ENCODE measurements at regions not wholly inside any gene's neighbourhood (a gene's known extent, or its start where the extent isn't known, plus 50 kb on each side); places are given as distances from the start of the nearest gene placed in this dataset.

DNA sequence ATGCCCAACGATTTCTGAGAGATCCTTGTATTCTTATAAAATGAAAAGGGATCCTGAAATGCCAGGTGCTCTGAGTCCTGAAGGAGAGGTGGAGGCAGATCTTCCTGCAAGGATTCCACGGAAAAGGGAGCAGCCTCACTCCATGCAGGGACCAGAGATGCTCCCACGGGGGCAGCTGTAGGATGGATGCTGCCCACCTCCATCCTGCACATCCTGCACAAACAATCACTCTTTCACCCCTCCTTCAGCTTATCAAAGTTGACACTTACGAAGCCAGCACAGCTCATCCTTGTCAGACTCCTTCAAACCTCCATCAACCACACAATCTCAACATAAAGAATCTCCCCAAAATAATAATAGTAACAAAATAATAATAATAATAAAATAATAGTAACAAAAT, 119.1 kb downstream of the GGTLC2 start:
- no peaks in the 10 kb centered on the region for H3K79me2 ChIP-seq (ENCODE audit: low read depth)
- CTCF ChIA-PET = interaction anchor here (0.5 kb wide), 1 partner anchor 778 kb away, joined by 3 read pairs; no protein-coding TSS in a partner anchor
- H4K20me1 ChIP-seq (ENCODE audit: insufficient read depth) = no peaks in the 10 kb centered on the region
- TF ChIP-seq, protein P1, sequence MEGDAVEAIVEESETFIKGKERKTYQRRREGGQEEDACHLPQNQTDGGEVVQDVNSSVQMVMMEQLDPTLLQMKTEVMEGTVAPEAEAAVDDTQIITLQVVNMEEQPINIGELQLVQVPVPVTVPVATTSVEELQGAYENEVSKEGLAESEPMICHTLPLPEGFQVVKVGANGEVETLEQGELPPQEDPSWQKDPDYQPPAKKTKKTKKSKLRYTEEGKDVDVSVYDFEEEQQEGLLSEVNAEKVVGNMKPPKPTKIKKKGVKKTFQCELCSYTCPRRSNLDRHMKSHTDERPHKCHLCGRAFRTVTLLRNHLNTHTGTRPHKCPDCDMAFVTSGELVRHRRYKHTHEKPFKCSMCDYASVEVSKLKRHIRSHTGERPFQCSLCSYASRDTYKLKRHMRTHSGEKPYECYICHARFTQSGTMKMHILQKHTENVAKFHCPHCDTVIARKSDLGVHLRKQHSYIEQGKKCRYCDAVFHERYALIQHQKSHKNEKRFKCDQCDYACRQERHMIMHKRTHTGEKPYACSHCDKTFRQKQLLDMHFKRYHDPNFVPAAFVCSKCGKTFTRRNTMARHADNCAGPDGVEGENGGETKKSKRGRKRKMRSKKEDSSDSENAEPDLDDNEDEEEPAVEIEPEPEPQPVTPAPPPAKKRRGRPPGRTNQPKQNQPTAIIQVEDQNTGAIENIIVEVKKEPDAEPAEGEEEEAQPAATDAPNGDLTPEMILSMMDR (conservative IDR thresholded peaks at IDR 0.05) = no peak
- TF ChIP-seq EZH2 (IDR thresholded peaks at IDR 0.05; ENCODE audit: low read depth) = no peak
- H3K9me2 ChIP-seq (ENCODE audit: insufficient read depth) = no peaks in the 10 kb centered on the region
- no peaks in the 10 kb centered on the region for H3K9me3 ChIP-seq (ENCODE audit: insufficient read depth, low read depth)
- intact Hi-C loops (cut with micrococcal nuclease; ENCODE audit: unreplicated experiment) = no loop called here
- no TSS peak for BruUV-seq (replicated peaks)
- H3K36me3 ChIP-seq (ENCODE audit: low read depth) = no peaks in the 10 kb centered on the region
- H3F3A ChIP-seq (ENCODE audit: insufficient read depth, low read depth) = no peaks in the 10 kb centered on the region
- peaks cover 24% of the 10 kb centered on the region for H3K27me3 ChIP-seq (ENCODE audit: insufficient read depth, low read depth)
- H3K4me1 ChIP-seq (replicated peaks; ENCODE audit: insufficient read depth) = no peaks in the 10 kb centered on the region
- H3K4me2 ChIP-seq = no peak overlapping the region
- no peak overlapping the region for H2AFZ ChIP-seq
- no peak overlapping the region for H3K4me3 ChIP-seq
- DNase-seq = no peak
- H3K27ac ChIP-seq = no peak overlapping the region
- POLR2A ChIA-PET (ENCODE audit: unreplicated experiment) = no interaction called here

DNA sequence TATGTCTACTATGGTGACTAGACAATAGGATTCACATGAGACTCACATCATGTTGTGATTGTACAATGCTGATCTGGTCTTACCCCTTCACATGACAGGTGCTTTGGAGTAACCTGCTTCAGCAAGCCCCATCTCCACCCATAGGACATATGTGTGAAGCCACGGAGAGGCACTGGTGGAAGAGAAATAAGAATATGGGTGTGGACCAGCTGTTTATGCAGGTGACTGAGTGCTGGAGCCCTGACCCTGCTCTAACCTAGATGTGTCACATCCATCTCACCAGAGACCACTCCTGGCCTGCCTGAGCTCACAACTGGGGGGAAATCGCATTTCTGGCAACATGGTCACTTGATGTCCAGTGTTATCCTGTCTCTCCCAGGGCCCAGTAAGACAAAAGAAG, 119.7 kb downstream of the GGTLC2 start:
- Histone ChIP-seq H4K20me1 (ENCODE audit: insufficient read depth) (no peaks in the 10 kb centered on the region), H3K27ac (no peak overlapping the region), H3K4me3 (no peak overlapping the region), H3F3A (ENCODE audit: insufficient read depth, low read depth) (no peaks in the 10 kb centered on the region), H2AFZ (no peak overlapping the region), H3K9me2 (ENCODE audit: insufficient read depth) (no peaks in the 10 kb centered on the region), H3K27me3 (ENCODE audit: insufficient read depth, low read depth) (peaks cover 29% of the 10 kb centered on the region), H3K79me2 (ENCODE audit: low read depth) (no peaks in the 10 kb centered on the region), H3K36me3 (ENCODE audit: low read depth) (no peaks in the 10 kb centered on the region), H3K4me2 (no peak overlapping the region), H3K9me3 (ENCODE audit: insufficient read depth, low read depth) (no peaks in the 10 kb centered on the region), H3K4me1 (replicated peaks; ENCODE audit: insufficient read depth) (no peaks in the 10 kb centered on the region)
- TF ChIP-seq, protein P1 (conservative IDR thresholded peaks at IDR 0.05) = no peak
- no peak for TF ChIP-seq EZH2 (IDR thresholded peaks at IDR 0.05; ENCODE audit: low read depth)
- ChIA-PET POLR2A (ENCODE audit: unreplicated experiment) (no interaction called here), CTCF (interaction anchor here (0.5 kb wide), 1 partner anchor 777 kb away, joined by 3 read pairs; no protein-coding TSS in a partner anchor)
- BruUV-seq (replicated peaks) = no TSS peak
- no peak for DNase-seq
- intact Hi-C loops (cut with micrococcal nuclease; ENCODE audit: unreplicated experiment) = no loop called here

DNA sequence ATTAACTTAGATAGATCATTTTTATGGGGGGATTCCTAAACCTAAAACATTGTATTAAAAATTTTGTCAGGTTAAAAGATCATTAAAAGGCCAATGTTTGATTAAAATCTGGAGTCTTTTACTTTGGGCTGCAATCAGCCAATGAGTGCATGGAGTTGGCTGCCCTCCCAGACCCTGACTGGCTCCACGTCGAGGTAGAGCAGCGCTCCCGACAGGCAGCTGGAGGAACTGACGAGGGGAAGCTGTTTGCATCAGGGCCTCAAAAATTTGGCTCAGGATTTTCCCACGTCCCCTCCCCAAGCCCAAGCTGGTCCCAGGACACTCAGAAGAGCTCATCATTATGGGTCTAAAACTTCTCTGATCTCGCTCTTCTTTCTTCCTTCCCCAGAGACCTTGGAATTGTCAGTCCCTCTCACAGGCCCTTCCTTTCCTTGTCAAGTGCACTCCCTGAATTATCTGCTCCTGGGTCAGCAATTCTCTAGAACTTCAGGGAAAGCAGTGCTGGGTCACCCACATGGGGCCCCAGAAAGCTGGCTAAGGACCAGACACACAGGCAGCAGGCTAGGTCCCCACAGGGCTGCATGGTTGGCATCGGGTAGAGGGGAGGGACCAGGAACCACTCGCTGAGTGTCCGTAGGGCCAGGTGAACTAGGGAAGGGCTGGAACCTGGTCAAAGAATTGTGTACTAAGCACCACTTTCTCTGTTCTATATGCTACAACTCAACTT, 119.6 kb upstream of the IGLL5 start:
- Histone ChIP-seq H2AFZ (no peak overlapping the region), H4K20me1 (ENCODE audit: insufficient read depth) (no peaks in the 10 kb centered on the region), H3K79me2 (ENCODE audit: low read depth) (no peaks in the 10 kb centered on the region), H3K27me3 (ENCODE audit: insufficient read depth, low read depth) (peaks cover 29% of the 10 kb centered on the region), H3F3A (ENCODE audit: insufficient read depth, low read depth) (no peaks in the 10 kb centered on the region), H3K4me3 (no peak overlapping the region), H3K36me3 (ENCODE audit: low read depth) (no peaks in the 10 kb centered on the region), H3K4me1 (replicated peaks; ENCODE audit: insufficient read depth) (no peaks in the 10 kb centered on the region), H3K9me2 (ENCODE audit: insufficient read depth) (no peaks in the 10 kb centered on the region), H3K4me2 (no peak overlapping the region), H3K27ac (no peak overlapping the region), H3K9me3 (ENCODE audit: insufficient read depth, low read depth) (no peaks in the 10 kb centered on the region)
- ChIA-PET CTCF (interaction anchor here (0.7 kb wide), 1 partner anchor 416 kb away, joined by 6 read pairs; no protein-coding TSS in a partner anchor), POLR2A (ENCODE audit: unreplicated experiment) (no interaction called here)
- TF ChIP-seq, protein P1 (conservative IDR thresholded peaks at IDR 0.05) = no peak
- no peak for TF ChIP-seq EZH2 (IDR thresholded peaks at IDR 0.05; ENCODE audit: low read depth)
- no TSS peak for BruUV-seq (replicated peaks)
- DNase-seq = no peak
- intact Hi-C loops (cut with micrococcal nuclease; ENCODE audit: unreplicated experiment) = no loop called here

Data from PC-9 (cell line).